ENCODE measurements at regions not wholly inside any gene's neighbourhood (a gene's known extent, or its start where the extent isn't known, plus 50 kb on each side); places are given as distances from the start of the nearest gene placed in this dataset.
"Not testable (repeated sequence)": the region's sequence is repeated elsewhere in the genome, so short reads cannot be mapped to it uniquely, and the experiment has no call there.

DNA sequence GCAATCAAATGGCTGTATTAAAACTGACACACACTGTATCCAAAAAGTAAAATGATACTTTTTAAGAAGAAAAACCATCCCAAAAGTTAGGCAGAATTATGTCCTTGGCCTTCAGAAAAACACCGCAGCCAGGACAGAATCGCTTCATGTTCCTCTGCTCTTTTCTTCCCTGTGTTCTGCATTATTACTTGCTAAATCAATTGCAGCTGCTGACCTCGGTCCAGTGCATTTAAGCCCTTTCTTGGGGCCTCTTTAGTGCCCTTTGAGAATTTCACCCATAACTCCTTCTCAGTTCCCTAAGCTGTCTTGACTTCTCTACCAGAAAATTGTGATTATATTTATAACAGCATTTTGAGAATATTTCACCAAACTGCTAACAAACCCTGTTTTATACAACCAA lies 696.9 kb downstream of the PCDH7 start:
- DNase-seq (ENCODE audit: extremely low read depth in 1 of 2, low read depth in 1 of 2), result no peak

DNA sequence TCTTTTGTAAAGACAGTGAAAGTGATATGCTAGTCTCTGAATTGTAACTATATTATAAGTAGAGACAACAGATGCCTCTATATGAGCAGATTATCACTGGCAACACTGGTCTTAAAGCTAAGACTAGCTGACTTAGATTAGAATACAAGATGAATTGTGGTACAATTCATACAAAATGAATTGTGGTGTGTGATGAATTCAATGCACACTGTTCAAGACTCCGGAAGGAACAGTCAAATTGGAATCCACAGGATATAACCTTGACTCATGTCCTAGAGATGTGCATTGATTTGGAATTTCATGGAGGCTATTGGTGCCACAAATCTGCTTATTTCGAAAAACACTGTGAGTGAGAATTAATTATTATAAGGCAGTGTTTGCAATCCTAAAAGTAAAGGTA lies 701.8 kb downstream of the PCDH7 start:
- no peak for DNase-seq (ENCODE audit: extremely low read depth in 1 of 2, low read depth in 1 of 2)

DNA sequence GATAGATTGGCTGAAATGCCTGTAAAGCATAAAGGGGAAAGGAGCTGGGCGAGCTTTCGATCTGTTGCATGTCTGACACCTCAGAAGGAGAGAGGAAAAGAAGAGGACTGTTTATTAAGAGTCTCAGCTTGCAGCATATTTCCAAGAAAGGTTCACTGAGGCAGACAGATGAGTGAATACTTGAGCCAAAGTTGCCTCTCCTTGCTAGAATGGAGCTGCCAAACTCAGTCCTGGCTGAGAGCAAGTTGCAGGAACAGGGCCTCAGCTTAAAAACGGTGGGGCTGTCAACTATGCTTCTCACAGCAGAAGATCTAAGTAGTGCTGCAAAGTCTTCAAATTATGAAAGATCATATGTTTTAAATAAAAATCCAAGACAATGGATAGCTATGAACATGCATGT lies 707.5 kb downstream of the PCDH7 start:
- DNase-seq (ENCODE audit: extremely low read depth in 1 of 2, low read depth in 1 of 2), result no peak

DNA sequence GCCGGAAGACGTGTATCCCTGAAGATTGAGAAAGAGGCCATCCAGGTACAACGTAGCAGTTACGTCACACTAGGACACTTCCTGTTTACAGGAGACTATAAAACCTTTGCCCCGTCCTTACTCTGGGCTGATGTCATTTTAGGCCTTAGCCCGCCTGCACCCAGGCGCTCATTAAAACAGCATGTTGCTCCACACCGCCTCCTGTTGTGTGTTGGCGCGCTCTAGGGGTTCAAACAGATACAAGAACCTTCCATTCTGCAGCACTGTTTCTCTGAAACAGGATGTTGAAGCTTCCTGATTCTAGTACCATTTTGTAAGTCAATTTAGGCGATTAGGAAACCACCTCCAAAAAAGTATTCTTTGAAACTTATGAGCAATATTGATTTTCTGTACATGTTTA lies 722.1 kb downstream of the PCDH7 start:
- no peak for DNase-seq (ENCODE audit: extremely low read depth in 1 of 2, low read depth in 1 of 2)

DNA sequence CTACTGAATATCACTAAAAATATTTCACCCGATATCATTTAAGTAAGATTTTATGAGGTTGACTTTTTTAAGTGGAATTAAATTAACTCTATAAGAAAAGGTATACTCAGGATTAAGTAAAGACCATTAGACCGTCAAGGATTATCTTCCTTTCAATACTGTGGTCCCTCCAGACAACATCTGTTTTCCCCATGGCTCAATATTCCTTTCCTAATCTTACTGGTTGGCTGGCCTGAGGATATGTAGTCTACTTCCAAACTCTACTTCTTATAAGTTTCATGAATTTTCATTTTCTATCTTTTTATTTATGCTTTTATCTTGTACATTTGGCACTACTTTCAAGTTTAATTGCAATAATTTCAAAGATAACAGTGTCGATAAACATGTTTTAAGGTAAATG lies 725.4 kb downstream of the PCDH7 start:
- no peak for DNase-seq (ENCODE audit: extremely low read depth in 1 of 2, low read depth in 1 of 2)

DNA sequence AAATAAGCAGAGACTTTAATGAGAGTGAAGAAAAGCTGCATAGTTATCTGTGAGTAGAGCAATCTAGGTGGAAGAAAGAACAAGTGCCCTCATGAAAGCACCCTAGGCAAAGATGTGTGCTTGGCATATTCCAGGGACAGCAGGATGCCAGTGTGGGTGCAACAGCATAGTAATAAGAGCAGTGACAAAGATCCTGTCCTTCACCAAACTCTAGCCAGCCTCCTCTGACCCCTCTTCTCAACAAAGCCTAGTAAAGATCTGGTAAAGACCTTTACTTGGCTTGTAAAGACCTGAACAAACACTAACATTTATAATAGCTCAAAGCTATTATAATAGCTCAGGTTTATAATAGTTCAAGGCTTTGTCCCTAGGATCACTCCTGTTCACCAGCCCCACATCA lies 735.4 kb downstream of the PCDH7 start:
- DNase-seq (ENCODE audit: extremely low read depth in 1 of 2, low read depth in 1 of 2), result no peak

DNA sequence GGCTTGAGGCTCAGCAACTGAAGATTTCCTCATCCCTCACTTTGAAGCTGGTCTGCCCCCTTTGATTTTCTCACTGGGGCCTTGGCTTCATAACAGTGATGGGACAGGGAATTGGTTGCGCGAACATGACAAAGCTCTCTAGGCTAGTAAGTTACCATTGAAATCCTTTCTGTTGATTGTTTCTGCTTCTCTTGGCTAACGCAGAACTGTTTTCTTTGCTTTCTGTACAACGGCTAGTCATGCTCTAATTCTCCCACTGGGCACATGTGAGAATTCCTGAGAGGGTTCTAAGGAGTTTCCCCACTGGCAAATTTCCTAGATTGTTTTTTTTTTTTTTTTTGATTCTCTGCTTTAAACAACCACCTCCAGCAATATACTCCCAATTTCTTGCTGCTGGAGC lies 738.6 kb downstream of the PCDH7 start:
- DNase-seq (ENCODE audit: extremely low read depth in 1 of 2, low read depth in 1 of 2), result no peak

DNA sequence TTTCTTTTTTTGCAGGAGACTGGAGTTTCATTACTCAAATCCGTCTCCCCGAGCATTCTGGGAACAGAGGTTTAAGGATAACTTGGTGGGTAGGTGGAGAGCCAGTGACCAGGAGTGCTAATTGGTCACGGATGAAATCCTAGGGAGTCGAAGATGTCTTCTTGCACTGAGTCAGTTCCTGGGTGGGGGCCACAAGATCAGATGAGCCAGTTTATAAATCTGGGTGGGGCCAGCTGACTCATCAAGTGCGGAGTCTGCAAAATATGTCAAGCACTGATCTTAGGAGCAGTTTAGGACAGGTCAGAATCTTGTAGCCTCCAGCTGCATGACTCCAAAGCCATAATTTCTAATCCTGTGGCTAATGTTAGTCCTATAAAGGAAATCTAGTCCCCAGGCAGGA lies 741.3 kb downstream of the PCDH7 start:
- DNase-seq (ENCODE audit: extremely low read depth in 1 of 2, low read depth in 1 of 2), result no peak

DNA sequence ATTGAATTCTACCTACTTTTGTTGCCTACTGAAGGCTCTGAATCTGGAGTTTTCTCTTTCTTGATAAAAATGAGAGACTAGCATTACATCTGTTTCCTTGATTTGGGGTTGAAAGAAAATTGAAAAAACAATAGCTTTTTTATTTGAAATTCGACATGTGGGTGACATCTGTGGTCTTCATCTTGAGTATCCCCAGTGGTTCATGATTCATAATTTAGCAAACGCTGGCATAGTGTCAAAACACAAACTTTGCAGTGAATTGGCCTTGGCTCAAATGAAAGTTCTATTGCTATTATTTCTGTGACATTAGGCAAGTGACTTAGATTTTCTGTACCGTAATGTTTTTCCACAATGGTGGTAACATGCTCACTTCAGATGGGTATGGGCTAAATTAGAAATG lies 747.6 kb downstream of the PCDH7 start:
- DNase-seq (ENCODE audit: extremely low read depth in 1 of 2, low read depth in 1 of 2), result no peak

DNA sequence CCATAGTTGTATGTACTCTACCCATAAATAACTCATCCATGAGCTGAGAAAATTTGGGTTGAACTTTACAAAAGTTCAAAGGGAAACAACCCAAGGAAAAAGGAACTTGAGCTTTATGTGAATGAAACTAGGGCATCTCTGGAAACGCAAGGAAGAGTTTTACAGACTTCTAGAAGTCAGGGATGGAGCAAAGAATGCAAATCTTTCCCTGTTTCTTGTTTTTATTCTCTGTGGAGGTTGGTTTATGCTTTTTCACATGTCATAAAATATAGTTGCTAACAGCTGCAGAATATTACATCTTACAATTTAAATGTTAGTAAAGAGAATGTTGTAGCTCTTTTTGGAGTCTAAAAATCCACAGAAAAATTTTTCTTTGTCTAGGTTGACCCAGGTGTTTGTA lies 754.1 kb downstream of the PCDH7 start:
- DNase-seq (ENCODE audit: extremely low read depth in 1 of 2, low read depth in 1 of 2), result no peak

DNA sequence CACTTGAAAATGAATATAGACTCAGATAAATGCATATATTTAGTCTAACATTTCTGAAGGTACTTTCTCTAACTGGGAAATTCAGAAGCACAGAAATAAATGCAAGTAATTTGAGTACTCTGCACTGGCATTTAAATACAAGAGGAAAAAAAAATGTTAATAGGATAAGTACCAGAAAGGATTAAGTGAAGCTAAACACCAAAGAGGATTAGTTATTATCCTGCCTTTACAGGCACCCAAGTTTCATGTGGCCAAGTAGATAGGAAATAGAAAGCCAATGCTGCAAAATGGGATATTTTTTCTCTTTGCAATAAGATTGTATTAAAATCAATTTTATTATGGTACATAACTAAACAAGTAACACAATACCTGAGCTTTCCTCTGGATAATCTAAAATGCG lies 762.5 kb downstream of the PCDH7 start:
- no peak for DNase-seq (ENCODE audit: extremely low read depth in 1 of 2, low read depth in 1 of 2)

DNA sequence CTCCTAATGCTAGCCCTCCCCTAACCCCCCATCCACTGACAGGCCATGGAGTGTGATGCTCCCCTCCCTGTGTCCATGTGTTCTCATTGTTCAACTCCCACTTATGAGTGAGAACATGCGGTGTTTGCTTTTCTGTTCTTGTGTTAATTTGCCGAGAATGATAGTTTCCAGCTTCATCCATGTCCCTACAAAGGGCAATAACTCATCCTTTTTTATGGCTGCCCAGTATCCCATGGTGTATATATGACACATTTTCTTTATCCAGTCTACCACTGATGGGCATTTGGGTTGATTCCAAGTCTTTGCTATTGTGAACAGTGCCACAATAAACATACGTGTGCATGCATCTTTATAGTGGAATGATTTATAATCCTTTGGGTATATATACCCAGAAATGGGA lies 779.0 kb downstream of the PCDH7 start:
- not testable (repeated sequence) for DNase-seq (ENCODE audit: extremely low read depth in 1 of 2, low read depth in 1 of 2)

DNA sequence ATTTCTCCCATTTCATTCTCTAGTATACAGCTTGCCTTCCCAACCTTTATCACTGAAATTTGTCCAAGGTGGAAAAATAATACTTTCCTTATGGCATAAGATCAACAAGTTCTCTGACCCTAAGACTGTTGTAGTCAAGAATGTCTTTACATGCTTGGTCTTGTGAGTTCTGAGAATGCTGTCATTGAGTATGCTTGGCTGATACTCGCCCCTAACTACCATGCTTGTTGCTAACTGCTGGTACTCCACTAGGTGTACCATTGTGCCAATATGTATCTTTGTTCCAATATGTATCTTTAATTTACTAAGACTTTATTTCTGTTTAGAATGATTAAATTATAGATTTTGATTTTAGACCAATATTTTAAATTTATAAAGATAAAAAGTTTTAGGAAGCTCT lies 796.4 kb downstream of the PCDH7 start:
- DNase-seq (ENCODE audit: extremely low read depth in 1 of 2, low read depth in 1 of 2), result no peak

DNA sequence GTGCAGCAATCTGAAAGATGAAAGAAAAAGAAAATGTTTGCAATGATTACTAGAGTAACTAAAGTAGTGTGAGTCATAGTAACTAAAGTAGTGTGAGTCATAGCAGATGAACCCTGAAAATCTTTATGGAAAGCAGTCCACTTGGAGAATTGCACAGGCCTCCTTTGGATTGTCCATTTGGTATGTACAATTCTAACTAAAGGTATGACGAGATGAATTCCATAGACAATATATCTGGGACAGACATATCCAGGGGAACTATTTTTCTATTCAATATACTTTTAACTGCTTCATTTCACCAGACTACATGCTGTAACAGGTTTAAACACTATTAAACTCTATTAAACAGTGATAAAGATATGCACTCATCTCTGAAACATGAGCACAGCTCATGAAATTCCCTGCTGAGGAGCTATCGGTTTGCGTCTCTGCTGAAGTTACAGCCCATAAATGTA lies 798.7 kb downstream of the PCDH7 start:
- DNase-seq (ENCODE audit: extremely low read depth in 1 of 2, low read depth in 1 of 2), result no peak

DNA sequence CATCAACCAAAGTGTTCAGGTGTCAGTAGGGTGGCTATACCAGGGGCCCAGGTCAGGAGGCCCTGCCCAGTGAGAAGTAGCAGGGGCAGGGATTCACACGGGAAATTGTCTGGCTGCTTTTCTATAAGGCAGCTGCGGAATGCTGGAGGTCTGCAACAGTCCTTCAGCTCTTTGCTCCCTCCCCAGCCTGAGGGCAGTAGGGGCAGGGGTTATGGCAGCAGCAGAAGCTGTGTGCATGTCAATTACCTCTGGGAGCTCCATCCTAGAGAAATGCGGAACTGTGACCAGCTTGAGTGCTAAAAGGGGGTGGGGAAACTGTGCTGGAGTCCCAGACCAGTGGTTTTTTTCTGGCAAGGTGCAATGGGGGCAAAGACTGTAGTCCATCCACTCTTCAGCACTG lies 810.4 kb downstream of the PCDH7 start:
- DNase-seq (ENCODE audit: extremely low read depth in 1 of 2, low read depth in 1 of 2), result no peak

DNA sequence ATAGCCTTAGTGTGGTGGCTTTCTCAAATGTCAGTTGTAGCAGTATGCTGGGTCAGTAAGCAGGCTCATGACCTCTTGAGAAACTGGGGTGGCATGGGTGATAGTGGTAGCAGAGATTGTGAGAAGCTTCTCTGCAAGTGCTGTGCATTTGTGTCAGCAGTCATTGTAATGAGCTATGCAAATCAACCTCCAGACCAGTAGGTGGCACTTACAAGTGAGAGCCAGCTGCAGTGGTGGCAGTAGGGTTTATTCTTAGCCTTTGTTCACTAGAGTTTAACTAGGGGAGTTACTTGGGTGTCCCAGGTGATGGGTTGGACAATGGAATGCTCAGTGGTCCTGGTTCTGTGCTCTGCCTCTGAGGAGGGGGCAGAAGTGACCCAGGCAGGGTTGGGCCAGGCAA lies 818.7 kb downstream of the PCDH7 start:
- no peak for DNase-seq (ENCODE audit: extremely low read depth in 1 of 2, low read depth in 1 of 2)

DNA sequence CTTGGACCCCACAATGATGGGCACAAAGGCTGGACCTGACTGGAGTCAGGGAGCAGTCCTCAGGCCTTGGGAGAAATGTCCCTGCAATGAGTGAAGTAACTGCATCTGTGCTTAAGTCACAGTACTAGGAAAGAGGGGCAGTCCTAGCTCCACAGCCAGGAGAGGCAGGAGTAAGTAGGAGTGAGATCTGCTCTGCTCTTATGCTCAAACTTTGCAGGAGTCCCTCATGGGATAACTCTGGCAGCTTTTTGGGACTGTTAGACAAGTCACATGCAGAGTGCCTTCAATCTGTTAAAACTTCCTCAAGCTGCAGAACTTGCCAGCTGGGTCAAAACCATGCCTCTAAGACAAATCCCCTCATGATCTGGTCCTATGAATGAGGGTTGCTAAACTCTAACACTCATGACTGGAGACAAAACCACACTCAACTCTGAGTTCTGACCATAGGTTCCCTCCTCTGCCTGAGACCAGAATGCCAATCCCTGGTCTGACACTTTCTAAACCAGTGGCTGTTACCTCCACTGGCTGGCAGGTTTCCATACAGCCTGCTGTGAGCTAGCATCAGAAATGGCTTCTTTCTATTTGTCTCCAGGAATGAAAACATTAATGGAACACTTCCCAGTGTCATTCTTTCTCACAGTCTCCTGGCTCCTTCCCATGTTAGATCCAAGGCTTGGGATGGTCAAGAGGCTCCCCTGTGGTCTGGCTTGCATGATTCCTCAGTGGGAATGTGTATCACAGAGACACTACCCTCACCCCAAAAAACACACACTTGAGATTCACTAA lies 819.3 kb downstream of the PCDH7 start:
- no peak for DNase-seq (ENCODE audit: extremely low read depth in 1 of 2, low read depth in 1 of 2)

DNA sequence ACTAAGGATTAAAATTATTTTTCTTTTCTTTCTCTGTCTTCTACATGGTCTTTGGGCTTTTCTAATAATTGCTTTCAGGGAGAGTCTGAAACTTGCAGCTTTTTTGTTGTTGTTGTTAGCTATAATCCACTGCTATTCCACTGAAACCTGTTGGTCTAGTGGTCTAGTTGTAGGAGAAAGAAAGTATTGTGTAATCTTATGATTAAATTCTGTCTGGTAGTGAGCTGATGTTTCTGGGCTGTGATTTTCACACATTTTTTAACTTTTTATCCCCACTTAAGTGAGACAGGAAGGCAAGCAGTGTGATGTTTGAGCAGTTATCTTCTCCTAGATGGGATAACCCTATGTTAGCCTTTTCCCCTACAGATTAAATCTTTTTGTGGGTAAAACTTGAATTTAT lies 825.2 kb downstream of the PCDH7 start:
- no peak for DNase-seq (ENCODE audit: extremely low read depth in 1 of 2, low read depth in 1 of 2)

DNA sequence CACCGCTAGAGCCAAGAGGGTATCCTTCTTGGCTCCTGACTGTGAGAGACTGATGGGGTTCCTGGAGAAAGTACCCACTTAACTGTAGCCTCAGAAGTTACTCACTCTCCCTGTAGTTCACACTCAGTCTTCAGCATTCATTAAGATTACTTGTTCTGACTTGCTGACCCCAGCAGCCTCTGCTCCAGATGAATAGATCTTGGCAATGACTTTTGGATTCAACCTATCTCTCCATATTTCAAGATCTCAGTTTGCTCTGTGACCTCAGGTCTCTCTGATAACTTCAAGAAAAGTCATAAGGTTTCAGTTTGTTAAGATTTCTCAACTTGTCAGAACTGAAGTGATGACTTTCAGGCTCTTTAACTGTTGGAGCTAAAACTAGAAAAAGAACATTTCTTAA lies 825.6 kb downstream of the PCDH7 start:
- no peak for DNase-seq (ENCODE audit: extremely low read depth in 1 of 2, low read depth in 1 of 2)

DNA sequence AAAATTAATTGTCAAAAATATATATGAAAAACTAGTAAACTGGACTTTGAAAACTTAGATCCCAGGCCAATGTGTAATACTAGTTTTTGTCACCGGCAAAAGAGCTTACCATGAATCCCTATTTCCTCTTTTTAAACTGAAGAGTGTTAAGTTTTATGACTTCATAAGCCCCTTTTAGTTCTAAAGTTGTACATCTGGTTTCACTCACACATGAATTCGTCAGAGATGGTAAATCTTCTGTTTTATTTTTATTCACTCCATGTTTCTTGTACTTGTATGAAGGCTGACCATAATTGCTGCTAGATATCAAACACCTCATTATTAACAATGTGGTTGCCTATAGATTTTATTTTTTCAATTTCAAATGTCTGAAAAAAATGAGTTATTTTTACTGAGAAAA lies 827.9 kb downstream of the PCDH7 start:
- no peak for DNase-seq (ENCODE audit: extremely low read depth in 1 of 2, low read depth in 1 of 2)

DNA sequence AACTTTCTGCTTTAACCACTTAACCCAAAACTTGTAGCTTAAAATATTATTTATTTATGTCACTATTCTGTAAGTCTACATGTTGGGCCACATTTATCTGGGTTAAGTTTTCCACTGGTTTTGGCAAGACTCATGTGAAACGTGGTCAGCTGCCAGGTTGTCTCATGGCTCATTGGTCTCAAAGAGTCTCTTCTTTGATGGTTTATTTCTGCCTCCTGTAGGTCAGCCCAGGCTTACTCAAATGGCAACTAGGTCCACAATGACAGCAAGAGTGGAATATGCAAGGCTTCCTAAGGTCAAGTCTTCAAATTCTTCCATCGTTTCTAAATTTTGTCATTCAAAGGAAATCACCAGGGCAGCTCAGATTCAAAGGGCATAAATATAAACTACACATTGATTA lies 828.7 kb downstream of the PCDH7 start:
- DNase-seq (ENCODE audit: extremely low read depth in 1 of 2, low read depth in 1 of 2), result no peak

DNA sequence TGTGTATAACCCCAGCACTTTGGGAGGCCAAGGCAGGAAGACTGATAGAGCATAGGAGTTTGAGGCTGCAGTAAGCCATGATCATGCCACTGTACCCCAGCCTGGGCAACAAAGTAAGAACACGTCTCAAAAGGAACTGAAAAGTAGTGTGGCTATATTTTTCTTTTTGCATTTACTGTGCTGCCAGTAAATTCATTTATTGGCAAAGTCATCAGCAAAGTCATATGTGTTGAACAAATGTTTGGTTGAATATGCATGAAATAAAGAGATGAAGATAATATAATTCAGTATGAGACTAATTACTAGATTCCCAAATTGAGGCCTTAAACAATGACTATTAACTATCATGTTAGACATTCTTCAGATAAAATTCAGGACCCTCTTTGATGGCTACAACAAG lies 829.1 kb downstream of the PCDH7 start:
- DNase-seq (ENCODE audit: extremely low read depth in 1 of 2, low read depth in 1 of 2), result no peak

DNA sequence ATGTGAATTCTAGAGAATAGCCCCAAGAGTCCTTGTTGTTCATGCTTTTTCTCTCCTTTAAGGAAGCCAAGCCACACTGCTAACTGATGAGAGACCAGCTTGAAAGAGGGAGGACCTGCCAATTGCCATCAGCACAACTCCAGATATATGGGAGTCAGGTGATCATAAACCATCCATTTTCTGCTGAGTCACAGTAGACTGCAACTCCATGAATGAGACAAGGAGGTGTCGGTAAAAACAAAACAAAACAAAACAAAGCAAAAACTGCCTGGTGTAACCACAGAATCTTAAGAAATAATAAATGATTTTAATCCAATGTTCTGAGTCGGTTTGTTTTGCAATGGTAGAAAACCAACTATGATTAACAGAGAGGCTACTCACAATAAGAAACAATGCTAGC lies 837.3 kb downstream of the PCDH7 start:
- DNase-seq (ENCODE audit: extremely low read depth in 1 of 2, low read depth in 1 of 2), result no peak

Data from stimulated activated CD8-positive, alpha-beta memory T cell treated with anti-CD3 and anti-CD28 coated beads, Interleukin-7, amount 100 ng/mL, for 48 hours (primary cell).